Prostate gland (tissue), 2 donors: ENCODE measurements at regions not wholly inside any gene's neighbourhood (a gene's known extent, or its start where the extent isn't known, plus 50 kb on each side); places are given as distances from the start of the nearest gene placed in this dataset.

Experiments
- DNase-seq: peaks from one replicate; pipeline ENCODE4 v3.0.0-alpha.2; 2019; ENCODE audit warnings: low spot score
- H3K27ac ChIP-seq, 2 donors: fragments of 200-600 bp; sonication (generic); 2 replicates each; pipeline ENCODE4 v1.5.1; 2017 to 2019
- H3K27me3 ChIP-seq: fragments of 200-600 bp; sonication (generic); replicated peaks from 2 replicates; pipeline ENCODE4 v1.5.1; 2019; ENCODE audit not compliant: insufficient read depth
- H3K36me3 ChIP-seq, 2 donors: fragments of 200-600 bp; sonication (generic); 1 replicate in 1 of 2; 2 replicates in 1 of 2; pipeline versions ENCODE4 v1.5.1 to v1.8.1; 2017 to 2019
- H3K4me1 ChIP-seq: fragments of 200-600 bp; sonication (generic); replicated peaks from 2 replicates; pipeline ENCODE4 v1.5.1; 2019
- H3K4me3 ChIP-seq, 2 donors: fragments of 200-600 bp; sonication (generic); 2 replicates each; pipeline ENCODE4 v1.5.1; 2017 to 2019
- H3K9me3 ChIP-seq: fragments of 200-600 bp; sonication (generic); 2 replicates; pipeline ENCODE4 v1.5.1; 2017
- CTCF ChIP-seq, 4 experiments: fragments of 200-600 bp in 2 of 4; fragments of 450-650 bp in 2 of 4; sonication (generic) in 2 of 4; IDR thresholded peaks; 1 replicate in 3 of 4; 2 replicates in 1 of 4; pipeline ENCODE4 v1.5.1; 2016 to 2019; ENCODE audit warnings: antibody characterized with exemption in 4 of 4, mild to moderate bottlenecking in 2 of 4, moderate library complexity in 2 of 4
- POLR2A ChIP-seq: fragments of 450-650 bp; IDR thresholded peaks from one replicate; pipeline ENCODE4 v1.6.1; 2016; ENCODE audit warnings: antibody characterized with exemption, mild to moderate bottlenecking
- POLR2AphosphoS5 ChIP-seq: sonication (generic); formaldehyde crosslinking; IDR thresholded peaks from one replicate; pipeline ENCODE4 v1.6.1; 2017; ENCODE audit warnings: antibody characterized with exemption
- WGBS: methylation state at CpG from one replicate; pipeline ENCODE4 v1.1.5; 2018; 5-methylcytosine and 5-hydroxymethylcytosine counted together
- intact Hi-C: fragments of 100-400 bp; cut with DNase I; formaldehyde crosslinking; loops from one replicate; pipeline ENCODE4 v1.14.2; 2022

GRCh38 chr13:61180234-61180633 is 235.4 kb downstream of the PCDH20 start:
- 11% methylated on average over 4 of the region's 4 CpGs for WGBS
- DNase-seq, result no peak
- intact Hi-C loops, result no loop called here

GRCh38 chr13:61179741-61180140 is 235.9 kb downstream of the PCDH20 start:
- H3K4me1 ChIP-seq, result no peaks in the 10 kb centered on the region
- no peak overlapping the region for H3K27ac ChIP-seq
- H3K4me3 ChIP-seq, result no peak overlapping the region
- DNase-seq, result no peak
- H3K9me3 ChIP-seq, result no peaks in the 10 kb centered on the region
- no peaks in the 10 kb centered on the region for H3K36me3 ChIP-seq
- WGBS, result 34% methylated on average over 2 of the region's 2 CpGs
- no peaks in the 10 kb centered on the region for H3K27me3 ChIP-seq
- intact Hi-C loops, result no loop called here
- TF ChIP-seq CTCF (IDR thresholded peaks at IDR 0.05), result no peak
- TF ChIP-seq POLR2AphosphoS5, result no peak
- TF ChIP-seq POLR2A, result no peak

More at GRCh38 chr13:61180234-61180633, 235.4 kb downstream of the PCDH20 start:
- no peaks in the 10 kb centered on the region for H3K36me3 ChIP-seq
- no peaks in the 10 kb centered on the region for H3K27me3 ChIP-seq
- H3K27ac ChIP-seq, result no peak overlapping the region
- no peak for TF ChIP-seq POLR2A
- no peak for TF ChIP-seq POLR2AphosphoS5
- no peak for TF ChIP-seq CTCF (IDR thresholded peaks at IDR 0.05)
- H3K4me1 ChIP-seq, result no peaks in the 10 kb centered on the region
- no peaks in the 10 kb centered on the region for H3K9me3 ChIP-seq
- H3K4me3 ChIP-seq, result no peak overlapping the region

- Histone ChIP-seq H3K36me3 (no peaks in the 10 kb centered on the region), H3K4me1 (no peaks in the 10 kb centered on the region), H3K4me3 (no peak overlapping the region), H3K9me3 (no peaks in the 10 kb centered on the region), H3K27ac (no peak overlapping the region), H3K27me3 (no peaks in the 10 kb centered on the region)
- TF ChIP-seq POLR2AphosphoS5 (no peak), CTCF (IDR thresholded peaks at IDR 0.05) (no peak), POLR2A (no peak)
- DNase-seq, result no peak
- intact Hi-C loops, result no loop called here
These were observed 244.8 kb downstream of the PCDH20 start for GRCh38 chr13:61170856-61171255.

GRCh38 chr13:61162636-61163035 is 253.0 kb downstream of the PCDH20 start:
- Histone ChIP-seq H3K36me3 (no peaks in the 10 kb centered on the region), H3K4me1 (no peaks in the 10 kb centered on the region), H3K4me3 (no peak overlapping the region), H3K27ac (no peak overlapping the region), H3K9me3 (no peaks in the 10 kb centered on the region), H3K27me3 (no peaks in the 10 kb centered on the region)
- intact Hi-C loops, result no loop called here
- WGBS, result 45% methylated on average over 1 of the region's 1 CpG
- TF ChIP-seq POLR2AphosphoS5 (no peak), POLR2A (no peak), CTCF (IDR thresholded peaks at IDR 0.05) (no peak)
- DNase-seq, result no peak

- Histone ChIP-seq H3K27me3 (no peaks in the 10 kb centered on the region), H3K9me3 (no peaks in the 10 kb centered on the region), H3K36me3 (no peaks in the 10 kb centered on the region), H3K27ac (no peak overlapping the region), H3K4me3 (no peak overlapping the region), H3K4me1 (no peaks in the 10 kb centered on the region)
- intact Hi-C loops, result no loop called here
- TF ChIP-seq CTCF (IDR thresholded peaks at IDR 0.05) (no peak), POLR2A (no peak), POLR2AphosphoS5 (no peak)
- whole genome bisulfite sequencing, result 73% methylated on average over 3 of the region's 3 CpGs
- DNase-seq, result no peak
These were observed 253.5 kb downstream of the PCDH20 start for GRCh38 chr13:61162106-61162505.
